HEK293 (cell line): ENCODE measurements at regions not wholly inside any gene's neighbourhood (a gene's known extent, or its start where the extent isn't known, plus 50 kb on each side); places are given as distances from the start of the nearest gene placed in this dataset.

Experiments used
- CTCF ChIA-PET: fragments of 350-600 bp; formaldehyde crosslinking; extraction: SDS; loops from one replicate; lab custom pipeline; 2021; ENCODE audit warnings: antibody characterized with exemption; lab: Yijun Ruan, JAX
- POLR2A ChIA-PET: fragments of 300-600 bp; formaldehyde crosslinking; extraction: SDS; loops from one replicate; lab custom pipeline; 2020; ENCODE audit warnings: antibody characterized with exemption, inconsistent platforms; lab: Yijun Ruan, JAX
- H3K27ac ChIP-seq: fragments of 200-500 bp; sonication (Bioruptor generic); 2 replicates; pipeline ENCODE4 v1.5.1; 2014; ENCODE audit warnings: low read depth, low read length, control low read depth, inconsistent platforms; ENCODE audit errors: extremely low read depth
- H3K36me3 ChIP-seq, 2 experiments: fragments of 200-500 bp in 1 of 2; sonication (Bioruptor generic) in 1 of 2; 1 replicate in 1 of 2; 2 replicates in 1 of 2; pipeline ENCODE4 v1.5.1; 2014 to 2017; ENCODE audit warnings: inconsistent platforms in 2 of 2, low read length in 2 of 2; ENCODE audit not compliant: control insufficient read depth in 2 of 2, insufficient read depth in 1 of 2
- H3K4me1 ChIP-seq: fragments of 200-500 bp; sonication (Bioruptor generic); 2 replicates; pipeline ENCODE4 v1.5.1; 2014; ENCODE audit warnings: mild to moderate bottlenecking, low read length, inconsistent platforms; ENCODE audit not compliant: control insufficient read depth, insufficient read depth
- H3K4me3 ChIP-seq: 2 replicates; pipeline ENCODE4 v1.5.1; 2011; ENCODE audit warnings: low read depth, mild to moderate bottlenecking, control low read depth, low read length, moderate library complexity
- H3K9me3 ChIP-seq: fragments of 200-500 bp; sonication (Bioruptor generic); 2 replicates; pipeline ENCODE4 v1.5.1; 2014; ENCODE audit warnings: low read depth, low read length, inconsistent platforms; ENCODE audit not compliant: control insufficient read depth, insufficient read depth
- CTCF ChIP-seq: fragments of 450-650 bp; formaldehyde crosslinking; IDR thresholded peaks from 2 replicates; pipeline ENCODE4 v1.5.1; 2016; ENCODE audit warnings: missing biosample characterization, missing genetic modification characterization
- KLF1 ChIP-seq: fragments of 450-650 bp; formaldehyde crosslinking; IDR thresholded peaks from 2 replicates; pipeline ENCODE4 v1.5.1; 2016; ENCODE audit warnings: missing biosample characterization, missing genetic modification characterization
- PRDM6 ChIP-seq: fragments of 450-650 bp; formaldehyde crosslinking; IDR thresholded peaks from 2 replicates; pipeline ENCODE4 v1.5.1; 2017; ENCODE audit warnings: missing biosample characterization, missing genetic modification characterization
- REST ChIP-seq: fragments of 450-650 bp; formaldehyde crosslinking; IDR thresholded peaks from 2 replicates; pipeline ENCODE4 v1.5.1; 2016; ENCODE audit warnings: missing biosample characterization, missing genetic modification characterization
- ZFP37 ChIP-seq: fragments of 450-650 bp; formaldehyde crosslinking; IDR thresholded peaks from 2 replicates; pipeline ENCODE4 v1.5.1; 2016; ENCODE audit warnings: missing biosample characterization, missing genetic modification characterization
- ZNF10 ChIP-seq: fragments of 450-650 bp; formaldehyde crosslinking; IDR thresholded peaks from 2 replicates; pipeline ENCODE4 v1.5.1; 2017; ENCODE audit warnings: missing biosample characterization, missing genetic modification characterization
- ZNF184 ChIP-seq: fragments of 450-650 bp; IDR thresholded peaks from 2 replicates; pipeline ENCODE4 v1.5.1; 2018; ENCODE audit warnings: missing biosample characterization, mild to moderate bottlenecking, missing genetic modification characterization
- ZNF2 ChIP-seq: fragments of 450-650 bp; formaldehyde crosslinking; IDR thresholded peaks from 2 replicates; pipeline ENCODE4 v1.5.1; 2016; ENCODE audit warnings: missing biosample characterization, missing genetic modification characterization
- ZNF221 ChIP-seq: fragments of 450-650 bp; formaldehyde crosslinking; IDR thresholded peaks from 2 replicates; pipeline ENCODE4 v1.5.1; 2017; ENCODE audit warnings: missing biosample characterization, missing genetic modification characterization, borderline replicate concordance
- ZNF223 ChIP-seq: fragments of 450-650 bp; formaldehyde crosslinking; IDR thresholded peaks from 2 replicates; pipeline ENCODE4 v1.5.1; 2016; ENCODE audit warnings: missing biosample characterization, missing genetic modification characterization
- ZNF24 ChIP-seq: fragments of 450-650 bp; formaldehyde crosslinking; IDR thresholded peaks from 2 replicates; pipeline ENCODE4 v1.5.1; 2016; ENCODE audit warnings: missing biosample characterization, missing genetic modification characterization
- ZNF394 ChIP-seq: fragments of 450-650 bp; formaldehyde crosslinking; IDR thresholded peaks from 2 replicates; pipeline ENCODE4 v1.5.1; 2016; ENCODE audit warnings: missing biosample characterization, missing genetic modification characterization, mild to moderate bottlenecking, moderate library complexity, borderline replicate concordance
- ZNF404 ChIP-seq: fragments of 450-650 bp; formaldehyde crosslinking; IDR thresholded peaks from 2 replicates; pipeline ENCODE4 v1.5.1; 2017; ENCODE audit warnings: missing biosample characterization, missing genetic modification characterization
- ZNF416 ChIP-seq: fragments of 450-650 bp; formaldehyde crosslinking; IDR thresholded peaks from 2 replicates; pipeline ENCODE4 v1.5.1; 2016; ENCODE audit warnings: missing biosample characterization, missing genetic modification characterization
- ZNF473 ChIP-seq: fragments of 450-650 bp; formaldehyde crosslinking; IDR thresholded peaks from 2 replicates; pipeline ENCODE4 v1.5.1; 2017; ENCODE audit warnings: missing biosample characterization, missing genetic modification characterization
- ZNF548 ChIP-seq: fragments of 450-650 bp; formaldehyde crosslinking; IDR thresholded peaks from 2 replicates; pipeline ENCODE4 v1.5.1; 2016; ENCODE audit warnings: missing biosample characterization, missing genetic modification characterization
- ZNF658 ChIP-seq: fragments of 450-650 bp; formaldehyde crosslinking; IDR thresholded peaks from 2 replicates; pipeline ENCODE4; 2016; ENCODE audit warnings: missing biosample characterization, missing genetic modification characterization
- ZNF830 ChIP-seq: fragments of 450-650 bp; IDR thresholded peaks from 2 replicates; pipeline ENCODE4 v1.5.0; 2018; ENCODE audit warnings: missing biosample characterization, missing genetic modification characterization, low read depth, mild to moderate bottlenecking, moderate library complexity
- ZNF837 ChIP-seq: fragments of 450-650 bp; formaldehyde crosslinking; IDR thresholded peaks from 2 replicates; pipeline ENCODE4 v1.5.1; 2016; ENCODE audit warnings: missing biosample characterization, missing genetic modification characterization

GRCh38 chr12:106001105-106001836 is 137.5 kb downstream of the NUAK1 start:
- no peak overlapping the region for H3K4me3 ChIP-seq
- H3K36me3 ChIP-seq: no peaks in the 10 kb centered on the region
- H3K4me1 ChIP-seq: no peaks in the 10 kb centered on the region
- no peaks in the 10 kb centered on the region for H3K9me3 ChIP-seq
- TF ChIP-seq PRDM6 (no peak), REST (tag by site-specific recombination) (peak; percentile 42; the same call in 1 of the 2 replicates)
- no peak overlapping the region for H3K27ac ChIP-seq
- POLR2A ChIA-PET: no interaction called here
- CTCF ChIA-PET: no interaction called here

GRCh38 chr12:106001837-106002218 is 136.9 kb downstream of the NUAK1 start:
- no peaks in the 10 kb centered on the region for H3K36me3 ChIP-seq
- CTCF ChIA-PET: interaction anchor here (0.7 kb wide), 1 partner anchor 1738 kb away, joined by 4 read pairs; no protein-coding TSS in a partner anchor
- no peak overlapping the region for H3K4me3 ChIP-seq
- no peak overlapping the region for H3K27ac ChIP-seq
- no peaks in the 10 kb centered on the region for H3K4me1 ChIP-seq
- H3K9me3 ChIP-seq: no peaks in the 10 kb centered on the region
- POLR2A ChIA-PET: no interaction called here
- TF ChIP-seq KLF1 (tag by site-specific recombination) (peak; percentile 64), ZNF416 (tag by site-specific recombination) (no peak)

GRCh38 chr12:106003297-106003696 is 135.5 kb downstream of the NUAK1 start:
- no peaks in the 10 kb centered on the region for H3K4me1 ChIP-seq
- H3K27ac ChIP-seq: no peak overlapping the region
- H3K4me3 ChIP-seq: no peak overlapping the region
- CTCF ChIA-PET: no interaction called here
- TF ChIP-seq ZNF184 (tag by site-specific recombination): no peak
- TF ChIP-seq ZNF24 (tag by site-specific recombination): no peak
- TF ChIP-seq CTCF: no peak
- no peak for TF ChIP-seq ZNF394
- TF ChIP-seq ZFP37 (tag by site-specific recombination): no peak
- TF ChIP-seq ZNF404 (tag by site-specific recombination): no peak
- TF ChIP-seq ZNF837: no peak
- no peak for TF ChIP-seq ZNF10
- no peak for TF ChIP-seq ZNF473 (tag by site-specific recombination)
- TF ChIP-seq ZNF2 (tag by site-specific recombination): no peak
- no peak for TF ChIP-seq ZNF221 (tag by site-specific recombination)
- TF ChIP-seq ZNF830 (tag by site-specific recombination): no peak
- no peak for TF ChIP-seq ZNF658 (tag by site-specific recombination)
- TF ChIP-seq ZNF548 (tag by site-specific recombination): no peak
- TF ChIP-seq ZNF223 (tag by site-specific recombination): no peak
- TF ChIP-seq, all 188 proteins: peak for 0
- no peaks in the 10 kb centered on the region for H3K9me3 ChIP-seq
- no peaks in the 10 kb centered on the region for H3K36me3 ChIP-seq
- POLR2A ChIA-PET: no interaction called here
